T-helper 1 cell treated with Interleukin-12 subunit alpha and Interleukin-12 subunit beta and Interleukin-4 antibody, amounts not matched to agents 30 μg/mL and 1 μg/mL, for 36 hours (primary cell): ENCODE measurements at regions not wholly inside any gene's neighbourhood (a gene's known extent, or its start where the extent isn't known, plus 50 kb on each side); places are given as distances from the start of the nearest gene placed in this dataset.

Experiments
- H3K27ac Mint-ChIP-seq: one replicate; pipeline ENCODE4 v1.8.0; 2021; ENCODE audit warnings: mild to moderate bottlenecking, mixed read lengths
- H3K27me3 Mint-ChIP-seq: one replicate; pipeline ENCODE4 v1.8.0; 2021; ENCODE audit warnings: low read depth, mixed read lengths
- H3K36me3 Mint-ChIP-seq: one replicate; pipeline ENCODE4 v1.8.0; 2021; ENCODE audit warnings: low read depth, mixed read lengths
- H3K4me1 Mint-ChIP-seq: one replicate; pipeline ENCODE4 v1.8.0; 2021; ENCODE audit warnings: low read depth, mixed read lengths
- H3K4me3 Mint-ChIP-seq: one replicate; pipeline ENCODE4 v1.8.0; 2021; ENCODE audit warnings: mild to moderate bottlenecking, moderate library complexity, mixed read lengths
- H3K9me3 Mint-ChIP-seq: one replicate; pipeline ENCODE4 v1.8.0; 2021; ENCODE audit warnings: mixed read lengths

GRCh38 chr2:120818441-120818920 is 82.8 kb downstream of the GLI2 start:
- Mint-ChIP-seq H3K27ac (no peak overlapping the region), H3K36me3 (no peaks in the 10 kb centered on the region), H3K4me3 (no peak overlapping the region), H3K4me1 (no peaks in the 10 kb centered on the region), H3K9me3 (no peaks in the 10 kb centered on the region), H3K27me3 (no peaks in the 10 kb centered on the region)

- Mint-ChIP-seq H3K4me3 (no peak overlapping the region), H3K36me3 (no peaks in the 10 kb centered on the region), H3K27me3 (no peaks in the 10 kb centered on the region), H3K27ac (no peak overlapping the region), H3K4me1 (no peaks in the 10 kb centered on the region), H3K9me3 (no peaks in the 10 kb centered on the region)
These were observed 84.1 kb downstream of the GLI2 start for GRCh38 chr2:120819720-120820210.

- H3K36me3 Mint-ChIP-seq, result no peaks in the 10 kb centered on the region
- no peaks in the 10 kb centered on the region for H3K4me1 Mint-ChIP-seq
- no peaks in the 10 kb centered on the region for H3K9me3 Mint-ChIP-seq
- no peaks in the 10 kb centered on the region for H3K27me3 Mint-ChIP-seq
- no peak overlapping the region for H3K27ac Mint-ChIP-seq
- no peak overlapping the region for H3K4me3 Mint-ChIP-seq
These were observed 84.7 kb downstream of the GLI2 start for GRCh38 chr2:120820263-120820952.

- no peak overlapping the region for H3K27ac Mint-ChIP-seq
- no peak overlapping the region for H3K4me3 Mint-ChIP-seq
- no peaks in the 10 kb centered on the region for H3K9me3 Mint-ChIP-seq
- H3K36me3 Mint-ChIP-seq, result no peaks in the 10 kb centered on the region
- no peaks in the 10 kb centered on the region for H3K4me1 Mint-ChIP-seq
- H3K27me3 Mint-ChIP-seq, result no peaks in the 10 kb centered on the region
These were observed 85.2 kb downstream of the GLI2 start for GRCh38 chr2:120820953-120821279.

- Mint-ChIP-seq H3K4me1 (no peaks in the 10 kb centered on the region), H3K36me3 (no peaks in the 10 kb centered on the region), H3K4me3 (no peak overlapping the region), H3K27ac (no peak overlapping the region), H3K27me3 (no peaks in the 10 kb centered on the region), H3K9me3 (no peaks in the 10 kb centered on the region)
These were observed 85.9 kb downstream of the GLI2 start for GRCh38 chr2:120821446-120822160.

- Mint-ChIP-seq H3K27ac (no peak overlapping the region), H3K36me3 (no peaks in the 10 kb centered on the region), H3K27me3 (no peaks in the 10 kb centered on the region), H3K9me3 (no peaks in the 10 kb centered on the region), H3K4me1 (no peaks in the 10 kb centered on the region), H3K4me3 (no peak overlapping the region)
These were observed 87.3 kb downstream of the GLI2 start for GRCh38 chr2:120822933-120823332.

- Mint-ChIP-seq H3K27me3 (no peaks in the 10 kb centered on the region), H3K9me3 (no peaks in the 10 kb centered on the region), H3K4me1 (no peaks in the 10 kb centered on the region), H3K27ac (no peak overlapping the region), H3K36me3 (no peaks in the 10 kb centered on the region), H3K4me3 (no peak overlapping the region)
These were observed 87.9 kb downstream of the GLI2 start for GRCh38 chr2:120823551-120823950.

GRCh38 chr2:120824246-120824645 is 88.6 kb downstream of the GLI2 start:
- no peaks in the 10 kb centered on the region for H3K27me3 Mint-ChIP-seq
- H3K4me1 Mint-ChIP-seq, result no peaks in the 10 kb centered on the region
- H3K9me3 Mint-ChIP-seq, result no peaks in the 10 kb centered on the region
- no peak overlapping the region for H3K27ac Mint-ChIP-seq
- no peaks in the 10 kb centered on the region for H3K36me3 Mint-ChIP-seq
- H3K4me3 Mint-ChIP-seq, result no peak overlapping the region

GRCh38 chr2:120825370-120826259 is 89.9 kb downstream of the GLI2 start:
- H3K36me3 Mint-ChIP-seq, result no peaks in the 10 kb centered on the region
- H3K4me3 Mint-ChIP-seq, result no peak overlapping the region

GRCh38 chr2:120826260-120826648 is 90.6 kb downstream of the GLI2 start:
- Mint-ChIP-seq H3K4me3 (no peak overlapping the region), H3K9me3 (no peaks in the 10 kb centered on the region), H3K36me3 (no peaks in the 10 kb centered on the region), H3K4me1 (no peaks in the 10 kb centered on the region), H3K27ac (no peak overlapping the region), H3K27me3 (no peaks in the 10 kb centered on the region)

More at GRCh38 chr2:120825370-120826259, 89.9 kb downstream of the GLI2 start:
- no peak overlapping the region for H3K27ac Mint-ChIP-seq
- H3K9me3 Mint-ChIP-seq, result no peaks in the 10 kb centered on the region
- H3K4me1 Mint-ChIP-seq, result no peaks in the 10 kb centered on the region
- H3K27me3 Mint-ChIP-seq, result no peaks in the 10 kb centered on the region

- no peaks in the 10 kb centered on the region for H3K9me3 Mint-ChIP-seq
- no peaks in the 10 kb centered on the region for H3K36me3 Mint-ChIP-seq
- no peaks in the 10 kb centered on the region for H3K4me1 Mint-ChIP-seq
- no peak overlapping the region for H3K4me3 Mint-ChIP-seq
- H3K27me3 Mint-ChIP-seq, result no peaks in the 10 kb centered on the region
- no peak overlapping the region for H3K27ac Mint-ChIP-seq
These were observed 91.2 kb downstream of the GLI2 start for GRCh38 chr2:120826716-120827410.

- Mint-ChIP-seq H3K4me1 (no peaks in the 10 kb centered on the region), H3K27me3 (no peaks in the 10 kb centered on the region)
These were observed 92.4 kb downstream of the GLI2 start for GRCh38 chr2:120828066-120828465.

GRCh38 chr2:120828829-120829632 is 93.4 kb downstream of the GLI2 start:
- Mint-ChIP-seq H3K4me1 (no peaks in the 10 kb centered on the region), H3K27me3 (no peaks in the 10 kb centered on the region), H3K4me3 (no peak overlapping the region), H3K9me3 (no peaks in the 10 kb centered on the region), H3K27ac (no peak overlapping the region), H3K36me3 (no peaks in the 10 kb centered on the region)

More at GRCh38 chr2:120828066-120828465, 92.4 kb downstream of the GLI2 start:
- no peak overlapping the region for H3K4me3 Mint-ChIP-seq
- H3K27ac Mint-ChIP-seq, result no peak overlapping the region
- H3K9me3 Mint-ChIP-seq, result no peaks in the 10 kb centered on the region
- H3K36me3 Mint-ChIP-seq, result no peaks in the 10 kb centered on the region
